ENCODE measurements at regions not wholly inside any gene's neighbourhood (a gene's known extent, or its start where the extent isn't known, plus 50 kb on each side); places are given as distances from the start of the nearest gene placed in this dataset.

GRCh38 chr2:5509362-5509761 lies 182.8 kb upstream of the SOX11 start:
- no peak overlapping the region for H3K4me2 ChIP-seq
- no peaks in the 10 kb centered on the region for H3K9me3 ChIP-seq (ENCODE audit: low read depth)
- H2AFZ ChIP-seq (replicated peaks), result no peak overlapping the region
- no peak for DNase-seq (ENCODE audit: low spot score)
- H3K9ac ChIP-seq, result no peak overlapping the region
- H3K27me3 Mint-ChIP-seq (ENCODE audit: insufficient read depth, low read depth), result no peaks in the 10 kb centered on the region
- peaks cover 18% of the 10 kb centered on the region for H3K4me1 ChIP-seq
- no peak overlapping the region for H3K27ac Mint-ChIP-seq
- H3F3A ChIP-seq (ENCODE audit: low read depth), result no peaks in the 10 kb centered on the region
- H3K9me3 Mint-ChIP-seq, result no peaks in the 10 kb centered on the region
- no peaks in the 10 kb centered on the region for H3K36me3 Mint-ChIP-seq
- no peak overlapping the region for H3K4me3 ChIP-seq
- peaks cover 6% of the 10 kb centered on the region for H3K4me1 Mint-ChIP-seq
- no peaks in the 10 kb centered on the region for H3K79me2 ChIP-seq (ENCODE audit: low read depth)
- no peak overlapping the region for H3K4me3 Mint-ChIP-seq
- no peaks in the 10 kb centered on the region for H3K36me3 ChIP-seq
- no peaks in the 10 kb centered on the region for H3K27me3 ChIP-seq
- TF ChIP-seq EZH2phosphoT487 (IDR thresholded peaks at IDR 0.05) (no peak), CTCF (IDR thresholded peaks at IDR 0.05) (no peak), EZH2 (IDR thresholded peaks at IDR 0.05) (no peak)
- no peaks in the 10 kb centered on the region for H4K20me1 ChIP-seq (ENCODE audit: low read depth)
- H3K27ac ChIP-seq, result no peak overlapping the region

DNA sequence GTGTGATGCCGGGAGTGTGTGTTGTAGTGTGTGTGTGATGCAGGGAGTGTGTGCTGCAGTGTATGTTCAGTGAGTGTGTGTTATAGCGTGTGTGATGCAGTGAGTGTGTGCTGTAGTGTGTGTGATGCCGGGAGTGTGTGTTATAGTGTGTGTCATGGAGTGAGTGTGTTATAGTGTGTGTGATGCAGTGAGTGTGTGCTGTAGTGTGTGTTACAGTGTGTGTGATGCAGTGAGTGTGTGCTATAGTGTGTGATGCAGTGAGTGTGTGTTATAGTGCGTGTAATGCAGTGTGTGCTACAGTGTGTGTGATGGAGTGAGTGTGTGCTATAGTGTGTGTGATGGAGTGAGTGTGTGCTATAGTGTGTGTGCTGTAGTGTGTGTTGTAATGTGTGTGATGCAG lies 182.1 kb upstream of the SOX11 start:
- H3K79me2 ChIP-seq (ENCODE audit: low read depth), result no peaks in the 10 kb centered on the region
- Mint-ChIP-seq H3K9me3 (no peaks in the 10 kb centered on the region), H3K27me3 (ENCODE audit: insufficient read depth, low read depth) (no peaks in the 10 kb centered on the region), H3K4me3 (no peak overlapping the region), H3K27ac (no peak overlapping the region), H3K36me3 (no peaks in the 10 kb centered on the region), H3K4me1 (peaks cover 6% of the 10 kb centered on the region)
- DNase-seq (ENCODE audit: low spot score), result no peak
- TF ChIP-seq EZH2 (IDR thresholded peaks at IDR 0.05) (no peak), EZH2phosphoT487 (IDR thresholded peaks at IDR 0.05) (no peak)
- H3K4me1 ChIP-seq, result peaks cover 18% of the 10 kb centered on the region
- H4K20me1 ChIP-seq (ENCODE audit: low read depth), result no peaks in the 10 kb centered on the region
- H3K27me3 ChIP-seq, result no peaks in the 10 kb centered on the region
- H3K9me3 ChIP-seq (ENCODE audit: low read depth), result no peaks in the 10 kb centered on the region
- no peak overlapping the region for H3K4me3 ChIP-seq
- H3K4me2 ChIP-seq, result no peak overlapping the region
- no peaks in the 10 kb centered on the region for H3F3A ChIP-seq (ENCODE audit: low read depth)
- no peak overlapping the region for H3K27ac ChIP-seq
- H2AFZ ChIP-seq (replicated peaks), result no peak overlapping the region
- H3K36me3 ChIP-seq, result no peaks in the 10 kb centered on the region
- no peak overlapping the region for H3K9ac ChIP-seq

DNA sequence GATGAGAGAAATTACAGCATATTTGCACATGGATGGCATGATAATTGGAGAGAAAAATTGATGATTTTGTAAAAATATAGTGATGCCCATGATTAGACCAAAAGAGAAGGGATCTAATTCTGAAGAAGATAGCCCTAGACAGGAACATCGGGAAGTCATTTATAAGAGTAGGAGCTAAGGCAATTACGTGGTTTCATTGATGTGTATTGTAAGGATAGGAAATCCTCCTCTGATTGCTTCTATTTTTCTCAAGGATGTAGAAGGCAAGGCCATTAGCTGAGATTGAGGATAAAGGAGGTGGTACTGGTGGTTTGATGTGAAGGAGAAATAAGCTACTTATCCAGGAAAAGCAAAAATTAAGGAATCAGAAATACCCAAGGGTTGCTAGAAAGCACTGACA lies 176.5 kb upstream of the SOX11 start:
- no peaks in the 10 kb centered on the region for H3K9me3 ChIP-seq (ENCODE audit: low read depth)
- H3K4me3 ChIP-seq, result no peak overlapping the region
- peaks cover 5% of the 10 kb centered on the region for H3K4me1 ChIP-seq
- peaks cover 2% of the 10 kb centered on the region for H3K27me3 Mint-ChIP-seq (ENCODE audit: insufficient read depth, low read depth)
- no peak overlapping the region for H3K4me2 ChIP-seq
- no peaks in the 10 kb centered on the region for H3F3A ChIP-seq (ENCODE audit: low read depth)
- no peak for DNase-seq (ENCODE audit: low spot score)
- no peaks in the 10 kb centered on the region for H3K27me3 ChIP-seq
- H4K20me1 ChIP-seq (ENCODE audit: low read depth), result no peaks in the 10 kb centered on the region
- H3K79me2 ChIP-seq (ENCODE audit: low read depth), result no peaks in the 10 kb centered on the region
- TF ChIP-seq EZH2phosphoT487 (IDR thresholded peaks at IDR 0.05), result no peak
- TF ChIP-seq CTCF (IDR thresholded peaks at IDR 0.05), result no peak
- no peak for TF ChIP-seq EZH2 (IDR thresholded peaks at IDR 0.05)
- H3K4me1 Mint-ChIP-seq, result no peaks in the 10 kb centered on the region
- H3K27ac ChIP-seq, result no peak overlapping the region
- no peak overlapping the region for H3K9ac ChIP-seq
- H3K36me3 ChIP-seq, result no peaks in the 10 kb centered on the region
- no peak overlapping the region for H2AFZ ChIP-seq (replicated peaks)
- no peaks in the 10 kb centered on the region for H3K36me3 Mint-ChIP-seq
- H3K9me3 Mint-ChIP-seq, result no peaks in the 10 kb centered on the region
- H3K4me3 Mint-ChIP-seq, result no peak overlapping the region
- H3K27ac Mint-ChIP-seq, result no peak overlapping the region

DNA sequence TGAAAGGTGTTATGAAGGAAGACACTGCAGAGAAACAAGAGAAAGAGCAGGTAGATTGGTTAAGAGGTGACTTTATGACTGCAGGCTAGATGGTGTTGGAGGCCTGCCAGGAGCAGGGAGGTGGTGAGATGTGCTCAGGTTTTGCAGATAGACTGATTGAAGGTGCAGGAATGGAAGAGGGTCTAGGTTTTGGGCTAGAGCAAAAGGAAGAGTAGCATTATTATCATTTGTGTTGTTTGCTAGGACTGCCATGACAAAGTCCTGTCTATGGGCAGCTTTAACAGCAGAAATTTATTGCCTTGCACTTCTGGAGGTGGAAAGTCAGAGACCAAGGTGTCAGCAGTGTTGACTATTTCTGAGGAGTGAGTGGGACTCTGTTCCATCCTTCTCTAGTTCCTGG lies 172.9 kb upstream of the SOX11 start:
- no peak for DNase-seq (ENCODE audit: low spot score)
- Mint-ChIP-seq H3K36me3 (no peaks in the 10 kb centered on the region), H3K4me1 (peaks cover under 1% of the 10 kb centered on the region), H3K27me3 (ENCODE audit: insufficient read depth, low read depth) (peaks cover 2% of the 10 kb centered on the region), H3K27ac (no peak overlapping the region), H3K9me3 (no peaks in the 10 kb centered on the region), H3K4me3 (no peak overlapping the region)
- H3K27me3 ChIP-seq, result no peaks in the 10 kb centered on the region
- H3K4me3 ChIP-seq, result no peak overlapping the region
- no peaks in the 10 kb centered on the region for H3K36me3 ChIP-seq
- H3K9me3 ChIP-seq (ENCODE audit: low read depth), result no peaks in the 10 kb centered on the region
- H3K4me2 ChIP-seq, result no peak overlapping the region
- H3K4me1 ChIP-seq, result peaks cover 6% of the 10 kb centered on the region
- no peaks in the 10 kb centered on the region for H3K79me2 ChIP-seq (ENCODE audit: low read depth)
- TF ChIP-seq EZH2 (IDR thresholded peaks at IDR 0.05), result no peak
- no peak for TF ChIP-seq CTCF (IDR thresholded peaks at IDR 0.05)
- no peak for TF ChIP-seq EZH2phosphoT487 (IDR thresholded peaks at IDR 0.05)
- H4K20me1 ChIP-seq (ENCODE audit: low read depth), result no peaks in the 10 kb centered on the region
- H3F3A ChIP-seq (ENCODE audit: low read depth), result no peaks in the 10 kb centered on the region
- H3K27ac ChIP-seq, result no peak overlapping the region
- H2AFZ ChIP-seq (replicated peaks), result no peak overlapping the region
- H3K9ac ChIP-seq, result no peak overlapping the region

All from neural progenitor cell (in vitro differentiated cells).